ENCODE measurements at regions not wholly inside any gene's neighbourhood (a gene's known extent, or its start where the extent isn't known, plus 50 kb on each side); places are given as distances from the start of the nearest gene placed in this dataset.

DNA sequence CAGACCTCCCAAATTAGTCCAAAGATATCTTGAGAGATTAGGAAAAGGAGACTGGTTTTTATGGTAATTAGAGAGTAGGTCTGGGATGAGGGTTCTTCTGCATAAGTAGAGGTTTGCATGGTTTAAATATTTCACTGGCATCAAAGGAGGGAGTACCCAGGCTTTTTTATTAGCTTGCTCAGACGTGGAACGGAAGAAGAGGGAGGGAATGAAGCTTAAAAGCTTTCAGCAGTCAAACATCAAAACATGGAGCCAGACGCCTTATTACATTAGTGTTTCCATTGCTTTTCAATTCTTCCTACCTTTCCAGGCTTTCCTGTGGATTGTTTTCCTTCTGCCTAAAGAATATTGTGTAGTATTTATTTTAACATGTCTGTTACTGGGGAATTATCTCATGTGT, 342.1 kb upstream of the SOX2 start:
- TF ChIP-seq, protein P1, sequence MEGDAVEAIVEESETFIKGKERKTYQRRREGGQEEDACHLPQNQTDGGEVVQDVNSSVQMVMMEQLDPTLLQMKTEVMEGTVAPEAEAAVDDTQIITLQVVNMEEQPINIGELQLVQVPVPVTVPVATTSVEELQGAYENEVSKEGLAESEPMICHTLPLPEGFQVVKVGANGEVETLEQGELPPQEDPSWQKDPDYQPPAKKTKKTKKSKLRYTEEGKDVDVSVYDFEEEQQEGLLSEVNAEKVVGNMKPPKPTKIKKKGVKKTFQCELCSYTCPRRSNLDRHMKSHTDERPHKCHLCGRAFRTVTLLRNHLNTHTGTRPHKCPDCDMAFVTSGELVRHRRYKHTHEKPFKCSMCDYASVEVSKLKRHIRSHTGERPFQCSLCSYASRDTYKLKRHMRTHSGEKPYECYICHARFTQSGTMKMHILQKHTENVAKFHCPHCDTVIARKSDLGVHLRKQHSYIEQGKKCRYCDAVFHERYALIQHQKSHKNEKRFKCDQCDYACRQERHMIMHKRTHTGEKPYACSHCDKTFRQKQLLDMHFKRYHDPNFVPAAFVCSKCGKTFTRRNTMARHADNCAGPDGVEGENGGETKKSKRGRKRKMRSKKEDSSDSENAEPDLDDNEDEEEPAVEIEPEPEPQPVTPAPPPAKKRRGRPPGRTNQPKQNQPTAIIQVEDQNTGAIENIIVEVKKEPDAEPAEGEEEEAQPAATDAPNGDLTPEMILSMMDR (IDR thresholded peaks at IDR 0.05), result no peak
- TF ChIP-seq EP300 (IDR thresholded peaks at IDR 0.05) (no peak), POLR2A (IDR thresholded peaks at IDR 0.05) (no peak), POLR2AphosphoS5 (IDR thresholded peaks at IDR 0.05) (no peak)
- Histone ChIP-seq H3K36me3 (no peaks in the 10 kb centered on the region), H3K4me3 (no peak overlapping the region), H3K4me1 (no peaks in the 10 kb centered on the region), H3K9me3 (no peaks in the 10 kb centered on the region), H3K27me3 (no peaks in the 10 kb centered on the region), H3K27ac (no peak overlapping the region)
- 18% methylated on average over 3 of the region's 3 CpGs for WGBS
- no peak for DNase-seq (ENCODE audit: low spot score in 2 of 2)

DNA sequence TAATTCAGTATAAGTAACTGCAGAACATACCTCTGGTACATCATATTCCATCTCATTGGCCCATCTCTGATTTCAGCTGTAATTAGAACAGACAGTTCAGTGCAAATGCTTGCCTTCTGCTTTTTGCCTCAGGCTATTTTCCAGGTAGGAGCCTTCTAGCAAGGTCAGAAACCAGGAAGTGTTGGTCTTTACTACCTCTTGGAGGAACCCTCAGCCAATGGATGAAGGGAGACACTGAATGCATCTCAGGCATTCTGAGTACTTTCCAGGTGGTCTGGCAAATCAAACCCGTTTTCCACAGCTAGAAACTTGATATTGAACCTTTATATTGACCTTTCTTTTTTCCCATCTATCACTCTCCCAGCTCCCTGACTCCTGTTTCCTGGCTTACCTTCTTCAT, 348.5 kb upstream of the SOX2 start:
- H3K4me1 ChIP-seq, result no peaks in the 10 kb centered on the region
- no peaks in the 10 kb centered on the region for H3K9me3 ChIP-seq
- DNase-seq (ENCODE audit: low spot score in 2 of 2), result no peak
- 28% methylated on average over 1 of the region's 1 CpG for whole genome bisulfite sequencing
- H3K27me3 ChIP-seq, result no peaks in the 10 kb centered on the region
- H3K36me3 ChIP-seq, result no peaks in the 10 kb centered on the region
- H3K27ac ChIP-seq, result no peak overlapping the region
- H3K4me3 ChIP-seq, result no peak overlapping the region
- no peak for TF ChIP-seq EP300 (IDR thresholded peaks at IDR 0.05)
- TF ChIP-seq POLR2AphosphoS5 (IDR thresholded peaks at IDR 0.05), result no peak
- no peak for TF ChIP-seq POLR2A (IDR thresholded peaks at IDR 0.05)

DNA sequence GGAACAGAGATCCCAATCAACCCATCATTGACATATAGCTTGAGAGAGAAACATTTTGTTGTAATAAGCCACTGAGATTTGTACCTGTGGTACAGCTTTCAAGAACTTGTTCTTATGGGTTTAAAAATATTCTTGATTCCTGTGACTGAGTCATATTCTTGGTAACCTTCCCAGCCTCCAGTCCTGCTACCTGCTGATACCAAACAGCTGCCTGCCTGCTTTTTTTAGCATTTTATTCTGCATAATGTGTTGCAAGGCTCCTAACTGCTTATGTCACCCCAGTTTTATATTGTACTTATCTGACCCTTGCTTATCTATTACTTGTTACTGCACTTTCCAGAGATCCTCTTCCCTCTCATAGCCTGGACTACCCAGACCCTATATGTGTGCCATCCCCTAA, 349.3 kb upstream of the SOX2 start:
- Histone ChIP-seq H3K27ac (no peak overlapping the region), H3K36me3 (no peaks in the 10 kb centered on the region), H3K27me3 (no peaks in the 10 kb centered on the region), H3K4me1 (no peaks in the 10 kb centered on the region), H3K9me3 (no peaks in the 10 kb centered on the region), H3K4me3 (no peak overlapping the region)
- no peak for DNase-seq (ENCODE audit: low spot score in 2 of 2)
- no peak for TF ChIP-seq POLR2A (IDR thresholded peaks at IDR 0.05)
- TF ChIP-seq, protein P1 (IDR thresholded peaks at IDR 0.05), result no peak
- TF ChIP-seq POLR2AphosphoS5 (IDR thresholded peaks at IDR 0.05), result no peak
- no peak for TF ChIP-seq EP300 (IDR thresholded peaks at IDR 0.05)

DNA sequence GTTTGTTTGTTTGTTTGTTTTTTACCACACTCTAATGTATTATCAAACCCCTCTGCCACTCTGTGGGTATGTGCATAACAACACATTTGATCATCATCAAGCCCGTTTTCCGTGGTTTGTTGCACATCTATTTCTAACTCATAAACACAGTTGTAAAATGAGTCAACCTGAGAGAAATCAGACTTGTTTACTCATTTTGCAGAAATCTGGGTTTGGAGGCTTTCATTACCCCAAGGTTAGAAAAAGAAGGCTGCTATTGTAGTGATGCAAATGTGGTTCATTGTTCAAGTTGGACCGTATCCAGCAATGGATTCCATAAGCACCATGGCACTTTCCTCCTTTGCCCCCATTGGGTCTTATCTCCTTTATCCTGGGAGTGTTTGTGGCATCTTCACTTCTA, 353.2 kb upstream of the SOX2 start:
- no peak for DNase-seq (ENCODE audit: low spot score in 2 of 2)

DNA sequence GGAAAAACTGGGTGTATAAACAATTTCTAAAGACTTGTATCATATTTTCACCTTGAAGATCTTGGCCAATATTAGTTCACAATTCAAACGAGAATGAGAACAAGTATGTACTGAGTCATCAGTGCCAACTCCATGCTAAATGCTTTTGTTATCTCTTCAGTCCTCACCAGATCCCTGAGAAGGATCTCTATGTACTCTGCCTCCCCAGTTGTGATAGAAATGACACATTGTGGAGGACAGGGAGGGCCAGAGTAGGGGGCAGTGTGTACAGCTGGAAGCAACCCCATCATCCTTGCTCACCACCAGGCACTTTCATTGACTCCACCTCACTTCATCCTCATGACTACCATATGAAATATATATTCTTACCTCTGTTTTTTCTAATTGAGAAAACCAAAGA, 353.7 kb upstream of the SOX2 start:
- Histone ChIP-seq H3K9me3 (no peaks in the 10 kb centered on the region), H3K4me1 (no peaks in the 10 kb centered on the region), H3K36me3 (no peaks in the 10 kb centered on the region), H3K27ac (no peak overlapping the region), H3K27me3 (no peaks in the 10 kb centered on the region), H3K4me3 (no peak overlapping the region)
- no peak for DNase-seq (ENCODE audit: low spot score in 2 of 2)
- 32% methylated on average over 1 of the region's 1 CpG for WGBS
- TF ChIP-seq POLR2AphosphoS5 (IDR thresholded peaks at IDR 0.05), result no peak
- TF ChIP-seq, protein P1 (IDR thresholded peaks at IDR 0.05), result no peak
- no peak for TF ChIP-seq EP300 (IDR thresholded peaks at IDR 0.05)

More for the DNA sequence above, 353.2 kb upstream of the SOX2 start:
- H3K4me3 ChIP-seq, result no peak overlapping the region
- TF ChIP-seq EP300 (IDR thresholded peaks at IDR 0.05) (no peak), POLR2A (IDR thresholded peaks at IDR 0.05) (no peak), POLR2AphosphoS5 (IDR thresholded peaks at IDR 0.05) (no peak)
- TF ChIP-seq, protein P1 (IDR thresholded peaks at IDR 0.05), result no peak
- no peaks in the 10 kb centered on the region for H3K9me3 ChIP-seq
- no peaks in the 10 kb centered on the region for H3K36me3 ChIP-seq
- no peak overlapping the region for H3K27ac ChIP-seq
- WGBS, result 84% methylated on average over 3 of the region's 3 CpGs
- H3K4me1 ChIP-seq, result no peaks in the 10 kb centered on the region
- no peaks in the 10 kb centered on the region for H3K27me3 ChIP-seq

DNA sequence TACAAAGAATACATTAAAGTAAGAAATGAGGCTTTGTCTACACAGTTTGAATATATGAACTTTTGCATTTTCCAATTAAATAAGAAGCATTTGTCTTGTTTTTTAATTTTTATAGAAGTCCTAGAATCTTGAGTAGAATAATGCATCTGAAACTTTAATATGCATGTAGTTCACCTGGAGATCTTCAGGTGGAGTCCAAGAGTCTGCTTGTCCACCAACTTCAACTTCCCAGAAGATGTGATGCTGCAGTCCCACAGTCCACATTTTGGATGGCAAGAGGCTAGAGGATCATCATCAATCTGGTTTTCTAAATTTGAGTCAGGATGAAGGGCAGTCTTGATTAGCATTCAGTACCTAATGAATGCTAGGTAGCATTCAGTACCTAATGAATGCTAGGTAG, 357.6 kb upstream of the SOX2 start:
- H3K4me3 ChIP-seq, result no peak overlapping the region
- no peaks in the 10 kb centered on the region for H3K9me3 ChIP-seq
- no peak for DNase-seq (ENCODE audit: low spot score in 2 of 2)
- no peak for TF ChIP-seq POLR2AphosphoS5 (IDR thresholded peaks at IDR 0.05)
- no peak for TF ChIP-seq POLR2A (IDR thresholded peaks at IDR 0.05)
- TF ChIP-seq, protein P1 (IDR thresholded peaks at IDR 0.05), result no peak
- no peak for TF ChIP-seq EP300 (IDR thresholded peaks at IDR 0.05)
- no peaks in the 10 kb centered on the region for H3K27me3 ChIP-seq
- H3K27ac ChIP-seq, result no peak overlapping the region
- H3K4me1 ChIP-seq, result no peaks in the 10 kb centered on the region
- H3K36me3 ChIP-seq, result no peaks in the 10 kb centered on the region
